HEK293T (cell line): ENCODE measurements at regions not wholly inside any gene's neighbourhood (a gene's known extent, or its start where the extent isn't known, plus 50 kb on each side); places are given as distances from the start of the nearest gene placed in this dataset.

Experiments used
- ZNF384 ChIP-seq: fragments of 450-650 bp; IDR thresholded peaks from 2 replicates; pipeline ENCODE4 v1.6.1; 2016
- TF ChIP-seq, protein P1 (sequence below): fragments of 450-650 bp; IDR thresholded peaks from 2 replicates; pipeline ENCODE4 v1.6.1; 2016

DNA sequence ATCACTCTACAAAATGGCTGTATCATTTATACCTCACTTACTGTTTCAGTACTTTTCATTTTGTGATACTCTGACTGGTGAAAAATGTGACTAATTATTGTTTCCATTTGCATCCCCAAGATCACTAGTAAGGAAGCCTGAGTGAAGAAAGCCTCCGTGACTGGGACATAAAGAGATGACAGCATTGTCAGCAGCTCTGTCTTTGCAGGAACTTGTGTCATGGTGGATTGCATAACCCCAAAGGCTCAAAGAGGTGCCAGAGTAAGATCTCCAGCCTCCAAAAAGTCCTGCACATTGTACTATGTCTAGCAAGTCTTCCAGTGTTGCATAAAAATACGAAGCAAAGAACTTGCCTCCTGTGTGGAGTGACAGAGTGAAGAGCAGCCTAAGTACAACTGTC lies 187.5 kb upstream of the CRIM1 start:
- TF ChIP-seq ZNF384, result no peak
- TF ChIP-seq, protein P1, sequence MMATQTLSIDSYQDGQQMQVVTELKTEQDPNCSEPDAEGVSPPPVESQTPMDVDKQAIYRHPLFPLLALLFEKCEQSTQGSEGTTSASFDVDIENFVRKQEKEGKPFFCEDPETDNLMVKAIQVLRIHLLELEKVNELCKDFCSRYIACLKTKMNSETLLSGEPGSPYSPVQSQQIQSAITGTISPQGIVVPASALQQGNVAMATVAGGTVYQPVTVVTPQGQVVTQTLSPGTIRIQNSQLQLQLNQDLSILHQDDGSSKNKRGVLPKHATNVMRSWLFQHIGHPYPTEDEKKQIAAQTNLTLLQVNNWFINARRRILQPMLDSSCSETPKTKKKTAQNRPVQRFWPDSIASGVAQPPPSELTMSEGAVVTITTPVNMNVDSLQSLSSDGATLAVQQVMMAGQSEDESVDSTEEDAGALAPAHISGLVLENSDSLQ, result no peak
